GM12878 (cell line): ENCODE measurements at regions not wholly inside any gene's neighbourhood (a gene's known extent, or its start where the extent isn't known, plus 50 kb on each side); places are given as distances from the start of the nearest gene placed in this dataset.

Experiments
- ATAC-seq: fragments of 200-7000 bp; cut with Tn5 transposase; 3 replicates; pipeline ENCODE4 v1.9.1; 2020; ENCODE audit warnings: mild to moderate bottlenecking, moderate library complexity
- BruUV-seq: library from RNA; stranded (reverse); fragments of 400-500 nt; replicated peaks from 2 replicates; lab custom pipeline; 2021; lab: Mats Ljungman, UMichigan
- CTCF ChIA-PET: fragments of 300-600 bp; sonication (Branson Sonifier 250); formaldehyde crosslinking; extraction: SDS; loops from one replicate; lab custom pipeline; 2021; ENCODE audit warnings: inconsistent platforms; lab: Yijun Ruan, JAX
- POLR2A ChIA-PET: fragments of 350-600 bp; formaldehyde crosslinking; extraction: SDS; loops from one replicate; lab custom pipeline; 2021; ENCODE audit warnings: inconsistent platforms; lab: Charles Lee
- RAD21 ChIA-PET: fragments of 300-600 bp; sonication (Branson Sonifier 250); formaldehyde crosslinking; loops from one replicate; lab custom pipeline; 2023; ENCODE audit warnings: antibody characterized with exemption; ENCODE audit not compliant: unreplicated experiment; lab: Charles Lee
- SMC1A ChIA-PET: fragments of 300-600 bp; sonication (Branson Sonifier 250); formaldehyde crosslinking; loops from one replicate; lab custom pipeline; 2023; ENCODE audit not compliant: unreplicated experiment, uncharacterized antibody; lab: Charles Lee
- DNase-seq: peaks from one replicate; pipeline ENCODE4 v3.0.0-alpha.2; 2011; ENCODE audit warnings: low read depth, low spot score
- FAIRE-seq: peaks from 3 replicates; lab custom pipeline; 2011; peaks lifted over from hg19 to GRCh38; lab: Jason Lieb, UNC
- H2AFZ ChIP-seq: 2 replicates; pipeline ENCODE4 v1.6.0; 2011; ENCODE audit warnings: low read depth, low read length, control low read depth; ENCODE audit not compliant: control insufficient read depth
- H3K27ac ChIP-seq: 2 replicates; pipeline ENCODE4 v1.5.1; 2011; ENCODE audit warnings: control low read depth; ENCODE audit not compliant: control insufficient read depth, insufficient read depth
- H3K27me3 ChIP-seq, 2 experiments: replicated peaks in 1 of 2; 2 replicates each; pipeline versions ENCODE4 v1.6.0 to v1.6.1; 2011; ENCODE audit warnings: low read length in 1 of 2; ENCODE audit not compliant: control insufficient read depth in 2 of 2, insufficient read depth in 2 of 2
- H3K36me3 ChIP-seq, 2 experiments: 2 replicates each; pipeline ENCODE4 v1.5.1; 2011; ENCODE audit warnings: low read length in 1 of 2; ENCODE audit not compliant: control insufficient read depth in 2 of 2, insufficient read depth in 2 of 2
- H3K4me1 ChIP-seq: 2 replicates; pipeline ENCODE4 v1.6.1; 2011; ENCODE audit warnings: mild to moderate bottlenecking, low read length, moderate library complexity, mixed read lengths; ENCODE audit not compliant: control insufficient read depth, insufficient read depth
- H3K4me2 ChIP-seq: 2 replicates; pipeline ENCODE4 v1.6.0; 2011; ENCODE audit warnings: control low read depth; ENCODE audit not compliant: control insufficient read depth, insufficient read depth
- H3K4me3 ChIP-seq: fragments of 200-600 bp; sonication (generic); 2 replicates; pipeline ENCODE4 v1.5.1; 2016
- H3K79me2 ChIP-seq: 2 replicates; pipeline ENCODE4 v1.6.0; 2011; ENCODE audit warnings: low read length; ENCODE audit not compliant: control insufficient read depth, insufficient read depth
- H3K9ac ChIP-seq: 2 replicates; pipeline ENCODE4 v1.8.0; 2011; ENCODE audit warnings: low read length, control low read depth, mixed read lengths; ENCODE audit not compliant: control insufficient read depth, insufficient read depth
- H3K9me3 ChIP-seq: replicated peaks from 3 replicates; pipeline ENCODE4 v1.5.1; 2011; ENCODE audit warnings: mild to moderate bottlenecking, low read length; ENCODE audit not compliant: control insufficient read depth, insufficient read depth
- H4K20me1 ChIP-seq: 2 replicates; pipeline ENCODE4 v1.6.0; 2011; ENCODE audit not compliant: control insufficient read depth, insufficient read depth
- CBFB ChIP-seq: IDR thresholded peaks from 2 replicates; pipeline ENCODE4 v1.6.1; 2016; ENCODE audit warnings: antibody characterized with exemption, low read depth
- CHD2 ChIP-seq: IDR thresholded peaks from 2 replicates; pipeline ENCODE4 v1.6.1; 2011; ENCODE audit warnings: low read depth, low read length, improper control_type of control experiment, borderline replicate concordance
- KDM1A ChIP-seq: fragments of 200-600 bp; sonication (generic); IDR thresholded peaks from 2 replicates; pipeline ENCODE4 v1.6.1; 2016; ENCODE audit warnings: borderline replicate concordance
- NFXL1 ChIP-seq: fragments of 450-650 bp; IDR thresholded peaks from 2 replicates; pipeline ENCODE4 v1.6.1; 2017; ENCODE audit warnings: antibody characterized with exemption, mild to moderate bottlenecking, borderline replicate concordance
- NR2C2 ChIP-seq: IDR thresholded peaks from 2 replicates; pipeline ENCODE4 v1.6.1; 2011; ENCODE audit warnings: borderline replicate concordance, low read depth; ENCODE audit not compliant: control insufficient read depth, insufficient read length
- PBX3 ChIP-seq: IDR thresholded peaks from 2 replicates; pipeline ENCODE4 v1.6.1; 2011; ENCODE audit warnings: mild to moderate bottlenecking, low read depth, low read length, moderate library complexity; ENCODE audit not compliant: insufficient replicate concordance
- POU2F2 ChIP-seq: IDR thresholded peaks from 3 replicates; pipeline ENCODE4 v1.6.1; 2011; ENCODE audit warnings: low read depth, mild to moderate bottlenecking, low read length, borderline replicate concordance
- SREBF2 ChIP-seq: IDR thresholded peaks from 2 replicates; pipeline ENCODE4 v1.6.1; 2012; ENCODE audit warnings: mild to moderate bottlenecking, low read length
- TCF3 ChIP-seq: IDR thresholded peaks from 2 replicates; pipeline ENCODE4 v1.6.1; 2012; ENCODE audit warnings: low read depth, mild to moderate bottlenecking, low read length, borderline replicate concordance; ENCODE audit not compliant: insufficient read depth
- WGBS: methylation state at CpG from one replicate; pipeline ENCODE4 v1.1.6; 2016; ENCODE audit warnings: low lambda C conversion rate; ENCODE audit not compliant: insufficient replicate concordance, insufficient coverage; ENCODE audit errors: missing lambda C conversion rate; 5-methylcytosine and 5-hydroxymethylcytosine counted together
- in situ Hi-C: fragments of 300-500 bp; cut with MboI; formaldehyde crosslinking; loops from 9 replicates; pipeline ENCODE4 v1.14.3; 2018; ENCODE audit warnings: mixed read lengths
- intact Hi-C: fragments of 100-400 bp; cut with micrococcal nuclease; formaldehyde crosslinking; loops from one replicate; pipeline ENCODE4 v1.14.2; 2022; ENCODE audit not compliant: unreplicated experiment

GRCh38 chr11:119520966-119521365 is 98.0 kb upstream of the THY1 start:
- WGBS, result 13% methylated on average over 9 of the region's 9 CpGs
- no peak overlapping the region for H3K27ac ChIP-seq
- DNase-seq (no peak), ATAC-seq (no peak)
- peaks cover 9% of the 10 kb centered on the region for H3K4me1 ChIP-seq
- no peaks in the 10 kb centered on the region for H3K9me3 ChIP-seq
- ChIA-PET POLR2A (no interaction called here), RAD21 (no interaction called here), CTCF (no interaction called here)
- no peaks in the 10 kb centered on the region for H3K36me3 ChIP-seq
- H3K27me3 ChIP-seq, result peaks cover 0 to 3% of the 10 kb centered on the region in 2 experiments; a peak in 2 of 4 replicates
- no peak overlapping the region for H3K4me2 ChIP-seq
- no peak overlapping the region for H3K9ac ChIP-seq
- in situ Hi-C loops, result no loop called here
- TF ChIP-seq POU2F2 (no peak), CBFB (no peak), CHD2 (no peak), NFXL1 (no peak), NR2C2 (no peak), KDM1A (no peak), PBX3 (no peak), SREBF2 (no peak), TCF3 (no peak)
- TF ChIP-seq, all 136 proteins: peak for 0
- no peaks in the 10 kb centered on the region for H4K20me1 ChIP-seq
- intact Hi-C loops, result no loop called here
- BruUV-seq, result no TSS peak
- no peak overlapping the region for H2AFZ ChIP-seq
- H3K4me3 ChIP-seq, result no peak overlapping the region
- SMC1A ChIA-PET, result no interaction called here
- no peaks in the 10 kb centered on the region for H3K79me2 ChIP-seq
- no peak for FAIRE-seq
